AG04450 (cell line): ENCODE measurements at regions not wholly inside any gene's neighbourhood (a gene's known extent, or its start where the extent isn't known, plus 50 kb on each side); places are given as distances from the start of the nearest gene placed in this dataset.

Source experiments
- CTCF ChIA-PET: fragments of 300-600, 350-600 bp; formaldehyde crosslinking; extraction: SDS; loops from one replicate; lab custom pipeline; 2022; ENCODE audit warnings: antibody characterized with exemption, inconsistent platforms; lab: Charles Lee
- POLR2A ChIA-PET: fragments of 350-600 bp; formaldehyde crosslinking; extraction: SDS; loops from one replicate; lab custom pipeline; 2021; ENCODE audit warnings: antibody characterized with exemption, inconsistent platforms; lab: Yijun Ruan, JAX
- DNase-seq: peaks from one replicate; pipeline ENCODE4 v3.0.0-alpha.2; 2011; ENCODE audit warnings: low read depth, low spot score
- H3K27ac ChIP-seq: one replicate; pipeline ENCODE4 v1.5.1; 2012; ENCODE audit warnings: low read depth, low read length, control low read depth
- H3K27me3 ChIP-seq: one replicate; pipeline ENCODE4 v1.6.0; 2012; ENCODE audit warnings: low read length; ENCODE audit not compliant: control insufficient read depth, insufficient read depth
- H3K4me3 ChIP-seq: 2 replicates; pipeline ENCODE4 v1.5.1; 2011; ENCODE audit warnings: mild to moderate bottlenecking, low read depth, low read length, control low read depth
- H3K9me3 ChIP-seq: 2 replicates; pipeline ENCODE4 v1.5.1; 2012; ENCODE audit warnings: low read length; ENCODE audit not compliant: control insufficient read depth, insufficient read depth
- TF ChIP-seq, protein P1 (sequence below): IDR thresholded peaks from 2 replicates; pipeline ENCODE4 v1.5.1; 2011; ENCODE audit warnings: low read depth, low read length, control low read depth, inconsistent platforms

DNA sequence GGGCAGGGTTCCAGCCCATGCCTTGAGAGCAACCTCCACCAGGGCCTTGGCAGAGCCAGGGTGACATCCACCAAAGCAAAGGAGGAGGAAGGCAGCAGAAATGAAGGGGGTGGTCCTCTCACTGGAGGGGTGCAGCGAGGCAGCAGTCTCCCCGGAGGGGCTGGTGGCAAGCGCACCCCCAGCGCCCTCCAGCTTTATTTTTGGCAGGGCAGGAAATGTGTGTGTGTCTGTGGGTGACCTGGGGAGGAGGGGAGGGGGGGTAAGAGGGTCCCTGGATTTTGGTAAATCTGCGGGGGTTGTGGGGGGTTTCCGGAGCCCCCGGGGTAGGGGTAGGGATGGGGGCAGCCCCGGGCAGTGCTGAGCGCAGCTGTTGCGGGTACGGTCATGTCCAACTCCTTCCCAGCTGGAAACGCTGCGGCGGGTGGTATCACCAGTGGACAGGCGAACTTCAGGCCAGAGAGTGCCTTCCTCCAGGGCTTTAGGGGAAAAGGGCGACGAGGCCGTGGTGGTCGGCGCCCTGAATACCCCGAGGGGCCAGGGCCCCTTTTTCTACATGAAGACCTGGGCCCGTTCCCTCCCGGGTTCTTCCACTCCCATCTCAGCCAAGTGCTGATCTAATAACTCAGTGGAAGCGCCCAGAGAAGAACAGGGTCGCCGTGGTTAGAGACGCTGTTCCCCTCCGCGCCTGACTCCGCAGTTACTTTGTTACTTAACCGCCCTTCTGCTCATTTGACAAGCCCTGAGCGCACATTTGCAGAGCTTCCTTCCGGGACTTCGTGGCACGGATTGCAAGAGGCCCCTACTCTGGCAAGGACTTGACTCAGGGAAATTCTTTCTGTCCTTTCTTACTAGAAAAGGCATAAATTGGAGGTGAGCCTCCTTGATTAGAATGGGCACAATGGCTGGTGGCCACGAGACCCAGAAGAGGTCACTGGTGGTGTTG, 55.2 kb downstream of the FOS start:
- ChIA-PET POLR2A (no interaction called here), CTCF (interaction anchor here (0.6 kb wide), 1 partner anchor 52 kb away, joined by 7 read pairs; no protein-coding TSS in a partner anchor)
- H3K9me3 ChIP-seq = no peaks in the 10 kb centered on the region; the same call in 1 of the 2 replicates
- no peak for DNase-seq
- peaks cover 12% of the 10 kb centered on the region for H3K27me3 ChIP-seq
- H3K27ac ChIP-seq = no peak overlapping the region
- TF ChIP-seq, protein P1, sequence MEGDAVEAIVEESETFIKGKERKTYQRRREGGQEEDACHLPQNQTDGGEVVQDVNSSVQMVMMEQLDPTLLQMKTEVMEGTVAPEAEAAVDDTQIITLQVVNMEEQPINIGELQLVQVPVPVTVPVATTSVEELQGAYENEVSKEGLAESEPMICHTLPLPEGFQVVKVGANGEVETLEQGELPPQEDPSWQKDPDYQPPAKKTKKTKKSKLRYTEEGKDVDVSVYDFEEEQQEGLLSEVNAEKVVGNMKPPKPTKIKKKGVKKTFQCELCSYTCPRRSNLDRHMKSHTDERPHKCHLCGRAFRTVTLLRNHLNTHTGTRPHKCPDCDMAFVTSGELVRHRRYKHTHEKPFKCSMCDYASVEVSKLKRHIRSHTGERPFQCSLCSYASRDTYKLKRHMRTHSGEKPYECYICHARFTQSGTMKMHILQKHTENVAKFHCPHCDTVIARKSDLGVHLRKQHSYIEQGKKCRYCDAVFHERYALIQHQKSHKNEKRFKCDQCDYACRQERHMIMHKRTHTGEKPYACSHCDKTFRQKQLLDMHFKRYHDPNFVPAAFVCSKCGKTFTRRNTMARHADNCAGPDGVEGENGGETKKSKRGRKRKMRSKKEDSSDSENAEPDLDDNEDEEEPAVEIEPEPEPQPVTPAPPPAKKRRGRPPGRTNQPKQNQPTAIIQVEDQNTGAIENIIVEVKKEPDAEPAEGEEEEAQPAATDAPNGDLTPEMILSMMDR = no peak
- no peak overlapping the region for H3K4me3 ChIP-seq

DNA sequence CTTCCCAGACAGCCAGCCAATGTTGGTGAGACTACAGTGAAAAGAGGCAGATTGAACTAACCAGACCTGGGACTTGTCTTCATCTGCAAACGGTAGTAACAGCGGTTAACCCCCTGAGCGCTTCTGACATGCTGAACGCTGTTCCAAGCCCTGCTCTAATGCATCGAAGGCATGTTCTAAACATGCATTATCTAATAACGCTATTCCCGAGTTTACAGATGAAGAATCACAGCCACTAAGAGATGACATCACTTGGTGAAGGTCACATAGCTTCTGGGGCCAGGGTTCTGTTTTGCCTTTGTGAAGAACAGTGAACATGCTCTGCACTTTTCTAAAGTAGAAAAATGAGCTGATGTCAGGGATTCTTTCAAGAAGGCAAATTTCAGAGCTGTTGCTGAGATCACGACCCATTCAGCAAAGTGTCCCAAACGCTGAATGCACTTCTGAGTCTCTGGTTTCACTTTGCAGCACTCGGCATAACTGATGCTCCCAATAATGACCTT, 56.0 kb downstream of the FOS start:
- no peaks in the 10 kb centered on the region; the same call in 1 of the 2 replicates for H3K9me3 ChIP-seq
- POLR2A ChIA-PET = no interaction called here

GRCh38 chr14:75335571-75335970, 56.9 kb downstream of the FOS start:
- TF ChIP-seq, protein P1 = no peak
- no peak for DNase-seq
- POLR2A ChIA-PET = no interaction called here
- Histone ChIP-seq H3K27ac (no peak overlapping the region), H3K4me3 (no peak overlapping the region), H3K27me3 (peaks cover 12% of the 10 kb centered on the region), H3K9me3 (no peaks in the 10 kb centered on the region; the same call in 1 of the 2 replicates)
- CTCF ChIA-PET = no interaction called here

More for the DNA sequence above, 56.0 kb downstream of the FOS start:
- H3K4me3 ChIP-seq = no peak overlapping the region
- H3K27ac ChIP-seq = no peak overlapping the region
- H3K27me3 ChIP-seq = peaks cover 12% of the 10 kb centered on the region
- CTCF ChIA-PET = interaction anchor here (0.6 kb wide), 1 partner anchor 203 kb away, joined by 3 read pairs; no protein-coding TSS in a partner anchor
- DNase-seq = no peak
- TF ChIP-seq, protein P1 = no peak

DNA sequence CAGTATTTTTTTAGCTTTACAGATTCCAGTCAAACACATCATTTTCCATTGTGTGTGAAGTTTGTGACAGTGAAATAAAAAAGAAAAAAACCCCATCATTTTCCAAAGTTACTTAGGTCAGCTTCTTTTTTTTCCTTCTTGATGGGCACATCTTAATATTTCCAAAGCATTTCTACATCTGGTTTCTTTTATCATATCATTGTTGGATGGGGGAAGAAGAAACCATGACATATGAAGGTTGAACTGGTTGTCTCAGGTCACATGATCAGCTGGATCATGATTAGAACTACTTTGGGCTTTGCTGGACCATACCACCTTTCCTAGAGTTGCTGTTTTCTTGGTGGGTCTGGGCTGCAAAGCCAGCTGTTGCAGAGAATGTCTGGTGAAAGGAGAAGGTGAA, 59.8 kb downstream of the FOS start:
- ChIA-PET POLR2A (no interaction called here), CTCF (interaction anchor here (1.2 kb wide), 1 partner anchor 150 kb away, joined by 4 read pairs; no protein-coding TSS in a partner anchor)
- H3K9me3 ChIP-seq = no peaks in the 10 kb centered on the region; the same call in 1 of the 2 replicates
- no peak overlapping the region for H3K4me3 ChIP-seq
- H3K27me3 ChIP-seq = peaks cover 17% of the 10 kb centered on the region
- TF ChIP-seq, protein P1 = no peak
- no peak for DNase-seq
- H3K27ac ChIP-seq = no peak overlapping the region

DNA sequence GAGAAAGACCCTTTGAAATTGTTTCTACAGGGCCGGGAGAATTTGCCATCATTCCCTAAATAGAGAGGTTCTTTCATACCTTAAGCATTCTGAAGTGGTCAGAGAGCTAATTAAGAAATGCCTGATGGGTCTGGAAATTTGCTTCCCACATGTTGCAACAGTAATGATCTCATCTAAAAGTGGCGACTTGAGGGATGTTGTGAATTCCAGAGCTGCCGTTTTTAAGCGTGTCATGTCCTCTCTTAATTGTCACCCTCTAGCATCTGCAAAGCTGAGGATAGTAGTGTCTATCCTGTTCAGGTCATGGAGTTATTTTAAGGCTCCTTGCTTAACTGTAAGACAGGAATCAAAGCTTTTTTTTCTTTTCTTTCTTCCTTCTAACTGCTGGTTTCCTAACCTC, 60.4 kb downstream of the FOS start:
- Histone ChIP-seq H3K9me3 (no peaks in the 10 kb centered on the region), H3K4me3 (no peak overlapping the region), H3K27ac (no peak overlapping the region), H3K27me3 (peaks cover 22% of the 10 kb centered on the region)
- CTCF ChIA-PET = interaction anchor here (1.2 kb wide), 1 partner anchor 150 kb away, joined by 4 read pairs; no protein-coding TSS in a partner anchor
- POLR2A ChIA-PET = no interaction called here
- TF ChIP-seq, protein P1 = no peak
- DNase-seq = no peak
